ENCODE measurements at regions not wholly inside any gene's neighbourhood (a gene's known extent, or its start where the extent isn't known, plus 50 kb on each side); places are given as distances from the start of the nearest gene placed in this dataset.

DNA sequence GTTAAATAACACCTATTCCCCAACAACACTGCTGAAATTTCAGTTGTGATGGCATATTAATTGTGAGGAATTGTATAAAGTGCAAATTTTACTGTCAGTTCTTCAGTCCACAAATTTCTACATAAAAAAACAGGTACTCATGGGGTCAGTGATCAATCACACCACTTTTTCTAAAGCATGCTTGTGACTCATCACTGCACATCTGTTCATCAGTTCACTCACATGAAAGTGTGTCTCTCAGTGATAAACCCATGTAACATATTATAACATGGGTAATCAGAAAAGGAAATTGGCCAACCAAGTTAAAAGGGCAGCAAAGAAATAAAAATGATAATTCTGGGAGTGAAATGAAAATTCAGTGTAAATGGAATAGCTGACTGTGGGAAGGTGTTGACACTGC is 234.7 kb upstream of the FKBP1C start:
- Histone ChIP-seq H3K36me3 (ENCODE audit: insufficient read depth, low read length) (no peaks in the 10 kb centered on the region), H3K4me3 (ENCODE audit: low read length) (no peak overlapping the region), H3K4me2 (ENCODE audit: low read length) (no peak overlapping the region), H3K27ac (ENCODE audit: low read length) (no peak overlapping the region), H2AFZ (ENCODE audit: low read depth, low read length) (no peak overlapping the region), H3K9me3 (ENCODE audit: low read length) (no peaks in the 10 kb centered on the region), H3K9me2 (ENCODE audit: insufficient read depth, low read length) (no peaks in the 10 kb centered on the region), H4K20me1 (ENCODE audit: insufficient read depth) (no peaks in the 10 kb centered on the region), H3K27me3 (ENCODE audit: insufficient read depth, low read depth, low read length) (no peaks in the 10 kb centered on the region), H3K9ac (ENCODE audit: low read length) (no peak overlapping the region), H3F3A (ENCODE audit: insufficient read depth, low read length, poor library complexity, severe bottlenecking) (no peaks in the 10 kb centered on the region), H3K79me2 (replicated peaks; ENCODE audit: insufficient read depth, low read length) (no peaks in the 10 kb centered on the region)
- TF ChIP-seq RAD21 (conservative IDR thresholded peaks at IDR 0.05): no peak
- no peak for TF ChIP-seq EP300 (conservative IDR thresholded peaks at IDR 0.05; ENCODE audit: poor library complexity, severe bottlenecking)
- no peak for TF ChIP-seq TAF1 (IDR thresholded peaks at IDR 0.05; ENCODE audit: low read depth)
- TF ChIP-seq, protein P1, sequence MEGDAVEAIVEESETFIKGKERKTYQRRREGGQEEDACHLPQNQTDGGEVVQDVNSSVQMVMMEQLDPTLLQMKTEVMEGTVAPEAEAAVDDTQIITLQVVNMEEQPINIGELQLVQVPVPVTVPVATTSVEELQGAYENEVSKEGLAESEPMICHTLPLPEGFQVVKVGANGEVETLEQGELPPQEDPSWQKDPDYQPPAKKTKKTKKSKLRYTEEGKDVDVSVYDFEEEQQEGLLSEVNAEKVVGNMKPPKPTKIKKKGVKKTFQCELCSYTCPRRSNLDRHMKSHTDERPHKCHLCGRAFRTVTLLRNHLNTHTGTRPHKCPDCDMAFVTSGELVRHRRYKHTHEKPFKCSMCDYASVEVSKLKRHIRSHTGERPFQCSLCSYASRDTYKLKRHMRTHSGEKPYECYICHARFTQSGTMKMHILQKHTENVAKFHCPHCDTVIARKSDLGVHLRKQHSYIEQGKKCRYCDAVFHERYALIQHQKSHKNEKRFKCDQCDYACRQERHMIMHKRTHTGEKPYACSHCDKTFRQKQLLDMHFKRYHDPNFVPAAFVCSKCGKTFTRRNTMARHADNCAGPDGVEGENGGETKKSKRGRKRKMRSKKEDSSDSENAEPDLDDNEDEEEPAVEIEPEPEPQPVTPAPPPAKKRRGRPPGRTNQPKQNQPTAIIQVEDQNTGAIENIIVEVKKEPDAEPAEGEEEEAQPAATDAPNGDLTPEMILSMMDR (IDR thresholded peaks at IDR 0.05; ENCODE audit: poor library complexity, severe bottlenecking): no peak
- TF ChIP-seq POLR2AphosphoS5 (IDR thresholded peaks at IDR 0.05): no peak
- no peak for TF ChIP-seq SMC3 (conservative IDR thresholded peaks at IDR 0.05; ENCODE audit: poor library complexity)
- TF ChIP-seq MXI1 (conservative IDR thresholded peaks at IDR 0.05; ENCODE audit: poor library complexity, severe bottlenecking): no peak
- TF ChIP-seq EZH2 (IDR thresholded peaks at IDR 0.05; ENCODE audit: borderline replicate concordance, insufficient read depth, low read length, poor library complexity, severe bottlenecking): no peak
- TF ChIP-seq, protein P2, sequence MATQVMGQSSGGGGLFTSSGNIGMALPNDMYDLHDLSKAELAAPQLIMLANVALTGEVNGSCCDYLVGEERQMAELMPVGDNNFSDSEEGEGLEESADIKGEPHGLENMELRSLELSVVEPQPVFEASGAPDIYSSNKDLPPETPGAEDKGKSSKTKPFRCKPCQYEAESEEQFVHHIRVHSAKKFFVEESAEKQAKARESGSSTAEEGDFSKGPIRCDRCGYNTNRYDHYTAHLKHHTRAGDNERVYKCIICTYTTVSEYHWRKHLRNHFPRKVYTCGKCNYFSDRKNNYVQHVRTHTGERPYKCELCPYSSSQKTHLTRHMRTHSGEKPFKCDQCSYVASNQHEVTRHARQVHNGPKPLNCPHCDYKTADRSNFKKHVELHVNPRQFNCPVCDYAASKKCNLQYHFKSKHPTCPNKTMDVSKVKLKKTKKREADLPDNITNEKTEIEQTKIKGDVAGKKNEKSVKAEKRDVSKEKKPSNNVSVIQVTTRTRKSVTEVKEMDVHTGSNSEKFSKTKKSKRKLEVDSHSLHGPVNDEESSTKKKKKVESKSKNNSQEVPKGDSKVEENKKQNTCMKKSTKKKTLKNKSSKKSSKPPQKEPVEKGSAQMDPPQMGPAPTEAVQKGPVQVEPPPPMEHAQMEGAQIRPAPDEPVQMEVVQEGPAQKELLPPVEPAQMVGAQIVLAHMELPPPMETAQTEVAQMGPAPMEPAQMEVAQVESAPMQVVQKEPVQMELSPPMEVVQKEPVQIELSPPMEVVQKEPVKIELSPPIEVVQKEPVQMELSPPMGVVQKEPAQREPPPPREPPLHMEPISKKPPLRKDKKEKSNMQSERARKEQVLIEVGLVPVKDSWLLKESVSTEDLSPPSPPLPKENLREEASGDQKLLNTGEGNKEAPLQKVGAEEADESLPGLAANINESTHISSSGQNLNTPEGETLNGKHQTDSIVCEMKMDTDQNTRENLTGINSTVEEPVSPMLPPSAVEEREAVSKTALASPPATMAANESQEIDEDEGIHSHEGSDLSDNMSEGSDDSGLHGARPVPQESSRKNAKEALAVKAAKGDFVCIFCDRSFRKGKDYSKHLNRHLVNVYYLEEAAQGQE (IDR thresholded peaks at IDR 0.05; ENCODE audit: borderline replicate concordance): no peak

DNA sequence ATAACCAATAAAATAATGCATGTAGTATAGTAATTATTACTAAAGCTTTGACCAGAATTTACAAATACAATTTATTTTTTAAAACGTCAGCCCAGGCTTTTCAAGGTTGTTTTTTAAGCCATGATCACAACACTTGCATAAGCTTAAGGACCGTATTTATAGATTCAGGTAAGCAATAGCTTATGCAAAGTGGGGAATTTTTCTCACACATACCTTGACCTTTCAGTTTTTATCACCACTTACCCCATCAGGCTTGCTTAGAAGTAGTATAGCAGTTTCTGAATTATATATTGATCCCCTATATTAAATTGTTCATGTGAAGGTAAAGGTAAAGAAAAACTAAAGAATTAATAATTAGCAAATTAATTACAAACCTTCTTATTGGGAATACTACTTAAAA is 232.3 kb upstream of the FKBP1C start:
- H3K9ac ChIP-seq (ENCODE audit: low read length): no peak overlapping the region
- TF ChIP-seq TAF1 (IDR thresholded peaks at IDR 0.05; ENCODE audit: low read depth) (no peak), POLR2AphosphoS5 (IDR thresholded peaks at IDR 0.05) (no peak), RAD21 (conservative IDR thresholded peaks at IDR 0.05) (no peak), SMC3 (conservative IDR thresholded peaks at IDR 0.05; ENCODE audit: poor library complexity) (no peak), MXI1 (conservative IDR thresholded peaks at IDR 0.05; ENCODE audit: poor library complexity, severe bottlenecking) (no peak), EP300 (conservative IDR thresholded peaks at IDR 0.05; ENCODE audit: poor library complexity, severe bottlenecking) (no peak), EZH2 (IDR thresholded peaks at IDR 0.05; ENCODE audit: borderline replicate concordance, insufficient read depth, low read length, poor library complexity, severe bottlenecking) (no peak)
- TF ChIP-seq, protein P1 (IDR thresholded peaks at IDR 0.05; ENCODE audit: poor library complexity, severe bottlenecking): no peak
- TF ChIP-seq, protein P2 (IDR thresholded peaks at IDR 0.05; ENCODE audit: borderline replicate concordance): no peak
- H2AFZ ChIP-seq (ENCODE audit: low read depth, low read length): no peak overlapping the region
- H3F3A ChIP-seq (ENCODE audit: insufficient read depth, low read length, poor library complexity, severe bottlenecking): no peaks in the 10 kb centered on the region
- H3K36me3 ChIP-seq (ENCODE audit: insufficient read depth, low read length): no peaks in the 10 kb centered on the region
- no peaks in the 10 kb centered on the region for H4K20me1 ChIP-seq (ENCODE audit: insufficient read depth)
- H3K27me3 ChIP-seq (ENCODE audit: insufficient read depth, low read depth, low read length): no peaks in the 10 kb centered on the region
- no peak overlapping the region for H3K4me2 ChIP-seq (ENCODE audit: low read length)
- no peaks in the 10 kb centered on the region for H3K9me3 ChIP-seq (ENCODE audit: low read length)
- H3K27ac ChIP-seq (ENCODE audit: low read length): no peak overlapping the region
- no peaks in the 10 kb centered on the region for H3K9me2 ChIP-seq (ENCODE audit: insufficient read depth, low read length)
- no peak overlapping the region for H3K4me3 ChIP-seq (ENCODE audit: low read length)
- H3K79me2 ChIP-seq (replicated peaks; ENCODE audit: insufficient read depth, low read length): no peaks in the 10 kb centered on the region

Measured in neural cell (in vitro differentiated cells).